HG02588 (cell line): ENCODE measurements at regions not wholly inside any gene's neighbourhood (a gene's known extent, or its start where the extent isn't known, plus 50 kb on each side); places are given as distances from the start of the nearest gene placed in this dataset.

ENCODE experiments used
- ATAC-seq: cut with Tn5 transposase; IDR thresholded peaks from one replicate; pipeline ENCODE4 v1.9.1; 2021; ENCODE audit warnings: mild to moderate bottlenecking, moderate library complexity; ENCODE audit not compliant: unreplicated experiment

DNA sequence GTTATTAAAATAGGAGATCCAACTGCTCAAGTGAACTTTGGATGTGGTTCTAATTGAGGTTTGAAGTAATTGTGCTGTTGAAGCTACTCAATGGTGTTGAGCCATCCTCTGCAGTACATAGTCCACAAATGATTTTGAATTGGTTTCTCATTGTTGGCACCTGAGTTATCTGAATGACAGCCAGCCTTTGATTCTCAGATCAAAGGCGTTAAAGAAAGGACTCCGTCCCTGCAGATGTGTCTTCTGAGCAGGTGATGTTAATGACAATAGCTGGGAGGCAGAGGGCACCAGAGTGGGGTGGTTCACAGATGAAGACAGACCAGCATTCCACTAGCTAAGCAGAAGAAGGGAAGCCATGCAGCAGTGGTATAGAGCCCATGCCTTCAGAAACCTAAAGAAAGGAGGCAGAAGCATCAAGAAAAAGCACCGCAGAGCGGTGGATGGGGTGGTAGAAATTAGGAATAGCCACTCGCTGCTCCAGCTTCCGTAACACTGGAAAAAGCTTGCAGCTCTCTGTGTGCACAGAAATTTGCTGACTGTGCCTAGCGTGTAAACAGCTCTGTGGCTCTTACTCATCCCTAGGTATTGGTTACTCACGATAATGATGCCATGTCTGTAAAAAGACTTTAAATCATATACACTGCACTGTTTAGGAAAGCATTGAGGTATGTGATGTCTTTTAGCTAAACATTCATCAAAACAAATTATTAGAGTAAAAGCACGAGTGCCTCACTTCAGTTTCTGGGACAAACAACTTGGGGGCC lies 79.2 kb upstream of the CLCN4 start:
- no peak for ATAC-seq

GRCh38 chrX:10078266-10078665 lies 78.5 kb upstream of the CLCN4 start:
- no peak for ATAC-seq

GRCh38 chrX:10079231-10079630 lies 77.5 kb upstream of the CLCN4 start:
- no peak for ATAC-seq

DNA sequence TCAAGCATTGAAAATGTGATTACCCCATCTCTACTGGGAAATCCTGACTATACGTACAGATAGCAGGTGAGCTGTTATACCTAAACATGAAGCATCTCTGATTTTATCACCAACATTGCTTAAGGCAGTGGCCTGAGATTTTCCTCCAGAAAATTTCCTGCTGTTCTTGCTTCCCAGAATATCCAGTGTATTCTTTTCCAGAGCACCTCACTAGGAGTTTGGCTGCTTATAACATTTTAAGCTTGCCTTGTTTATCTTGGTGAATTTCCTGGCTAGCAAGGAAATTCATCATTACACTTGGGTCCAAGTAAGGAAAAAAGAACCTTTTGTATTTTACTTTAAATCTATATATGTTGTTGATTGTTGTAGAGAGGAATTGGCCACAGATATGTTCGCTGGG lies 73.0 kb upstream of the CLCN4 start:
- no peak for ATAC-seq

DNA sequence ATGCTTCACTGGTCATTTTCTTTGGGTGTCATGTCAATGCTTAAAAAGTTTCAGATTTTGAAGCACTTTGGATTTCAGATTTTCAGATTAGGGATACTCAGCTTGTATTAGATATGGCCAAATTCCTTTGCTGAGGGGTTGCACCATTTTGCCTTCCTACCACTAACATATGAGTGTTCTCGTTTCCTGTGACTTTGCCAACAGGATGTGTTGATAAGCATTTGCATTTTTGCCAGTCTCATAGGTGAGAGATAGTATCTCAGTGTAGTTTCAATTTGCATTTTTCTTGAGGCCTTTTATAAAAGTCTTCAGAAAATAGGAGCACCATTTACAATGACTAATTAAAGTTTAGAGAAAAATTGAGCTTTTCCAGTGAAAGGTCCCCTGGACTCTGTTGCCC lies 71.6 kb upstream of the CLCN4 start:
- no peak for ATAC-seq

DNA sequence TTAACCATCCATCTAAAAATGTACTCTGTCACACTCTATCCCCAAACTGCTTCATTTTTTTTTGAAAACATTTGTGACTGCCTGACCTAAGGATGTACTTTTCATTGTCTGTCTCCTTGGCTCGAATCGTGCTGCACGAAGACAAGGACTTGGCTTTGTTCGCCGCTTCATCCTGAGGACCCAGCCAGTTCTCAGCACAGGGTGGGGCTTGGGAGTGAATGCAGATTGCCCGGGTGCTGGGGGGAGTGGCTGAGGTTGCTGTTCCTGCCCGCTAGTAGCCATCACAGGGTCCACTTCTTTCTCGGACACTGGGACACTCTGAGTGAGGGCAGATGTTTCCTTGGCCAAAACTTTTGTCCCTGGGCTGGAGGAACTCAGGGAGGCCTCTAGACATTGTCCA lies 70.1 kb upstream of the CLCN4 start:
- no peak for ATAC-seq

DNA sequence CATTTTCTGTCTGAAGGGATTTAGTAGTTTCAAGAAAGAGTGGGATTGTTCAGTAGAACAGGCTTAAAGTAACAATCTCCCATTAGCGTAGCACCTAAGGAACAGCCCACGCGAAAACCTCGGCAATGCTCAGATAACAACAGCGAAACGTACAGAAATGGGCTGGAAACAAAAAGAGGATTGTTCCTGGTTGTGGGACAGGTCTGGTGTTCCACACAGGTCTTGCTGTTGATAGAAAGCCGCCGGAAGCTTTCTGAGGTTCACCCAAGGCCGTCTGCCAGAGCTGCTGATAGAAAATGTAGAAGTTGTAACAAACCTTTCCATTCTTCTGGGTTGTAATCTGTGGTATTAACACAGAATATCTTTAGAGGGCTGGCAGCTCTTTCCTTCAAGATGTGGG lies 69.4 kb upstream of the CLCN4 start:
- no peak for ATAC-seq

DNA sequence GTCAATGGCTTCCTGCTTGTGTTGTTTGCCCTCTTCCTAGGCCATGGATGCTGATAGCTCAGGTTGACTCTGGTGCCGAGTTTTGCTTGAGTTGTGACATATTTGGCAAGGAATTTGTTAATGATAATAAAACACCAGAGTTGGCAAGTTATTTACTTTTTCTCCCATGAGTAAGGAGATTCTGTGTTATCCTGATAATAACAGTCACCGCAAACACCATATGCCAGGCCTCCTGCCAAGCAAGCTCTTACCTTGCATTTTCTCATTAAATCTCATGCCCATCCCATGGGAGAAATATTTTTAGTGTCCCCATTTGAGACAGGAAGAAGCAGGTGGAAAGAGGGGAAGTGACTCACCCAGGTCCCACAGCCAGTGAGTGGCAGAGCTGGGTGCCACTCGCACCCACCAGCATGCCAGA lies 67.4 kb upstream of the CLCN4 start:
- no peak for ATAC-seq

GRCh38 chrX:10090319-10090718 lies 66.5 kb upstream of the CLCN4 start:
- ATAC-seq: no peak

- ATAC-seq: no peak
These were observed 61.5 kb upstream of the CLCN4 start for GRCh38 chrX:10095246-10095645.

GRCh38 chrX:10095698-10096432 lies 60.9 kb upstream of the CLCN4 start:
- no peak for ATAC-seq

DNA sequence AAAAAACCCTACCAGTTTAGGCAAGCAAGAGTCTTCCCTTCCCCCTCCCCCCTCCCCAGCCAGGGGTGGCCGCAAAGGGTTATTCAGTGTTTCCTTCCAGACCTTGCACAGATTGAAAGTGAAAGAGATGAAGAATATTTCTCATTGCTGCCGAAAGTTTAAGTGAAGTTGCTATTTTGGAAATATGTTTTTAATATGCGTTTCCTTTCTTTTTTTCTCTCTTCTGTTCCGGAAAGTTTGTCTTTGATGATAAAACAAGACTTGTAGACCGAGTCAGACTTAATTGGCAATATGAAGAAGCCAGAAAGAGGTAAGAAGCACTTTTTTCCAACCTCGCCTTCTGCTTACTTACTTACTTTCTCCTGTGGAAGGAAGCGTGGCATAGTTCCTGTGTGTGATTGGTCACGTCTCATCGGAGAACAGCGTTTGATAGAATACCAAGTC lies 58.5 kb upstream of the CLCN4 start:
- peak; percentile 85 for ATAC-seq

GRCh38 chrX:10099411-10099810 lies 57.4 kb upstream of the CLCN4 start:
- no peak for ATAC-seq

- ATAC-seq: no peak
These were observed 55.5 kb upstream of the CLCN4 start for GRCh38 chrX:10101269-10101668.

GRCh38 chrX:10102046-10102704 lies 54.6 kb upstream of the CLCN4 start:
- no peak for ATAC-seq

- no peak for ATAC-seq
These were observed 53.8 kb upstream of the CLCN4 start for GRCh38 chrX:10103023-10103422.

GRCh38 chrX:10104958-10105658 lies 51.7 kb upstream of the CLCN4 start:
- ATAC-seq: no peak

GRCh38 chrX:10106806-10107205 lies 50.0 kb upstream of the CLCN4 start:
- peak; percentile 76 for ATAC-seq
